Activated naive CD8-positive, alpha-beta T cell treated with anti-CD3 and anti-CD28 coated beads, Interleukin-2, amount 50 U/mL, for 24 hours (primary cell): ENCODE measurements at regions not wholly inside any gene's neighbourhood (a gene's known extent, or its start where the extent isn't known, plus 50 kb on each side); places are given as distances from the start of the nearest gene placed in this dataset.

Experiments used
- ATAC-seq: fragments of 150-1000 bp; cut with Tn5 transposase; one replicate; pipeline ENCODE4 v1.10.0; 2021
- DNase-seq: peaks from one replicate; pipeline ENCODE4 v3.0.0; 2021
- H3K27ac Mint-ChIP-seq: one replicate; pipeline ENCODE4 v1.8.0; 2021; ENCODE audit warnings: mild to moderate bottlenecking, mixed read lengths
- H3K27me3 Mint-ChIP-seq: one replicate; pipeline ENCODE4 v1.8.0; 2021; ENCODE audit warnings: mixed read lengths
- H3K36me3 Mint-ChIP-seq: one replicate; pipeline ENCODE4 v1.8.0; 2021; ENCODE audit warnings: low read depth, mixed read lengths
- H3K4me1 Mint-ChIP-seq: one replicate; pipeline ENCODE4 v1.8.0; 2021; ENCODE audit warnings: mixed read lengths
- H3K4me3 Mint-ChIP-seq: one replicate; pipeline ENCODE4 v1.8.0; 2021; ENCODE audit warnings: mild to moderate bottlenecking, moderate library complexity, mixed read lengths
- H3K9me3 Mint-ChIP-seq: one replicate; pipeline ENCODE4 v1.8.0; 2021; ENCODE audit warnings: mixed read lengths

GRCh38 chr13:87903553-87903952 is 232.4 kb downstream of the SLITRK5 start:
- DNase-seq (no peak), ATAC-seq (no peak)
- Mint-ChIP-seq H3K27ac (no peak overlapping the region), H3K4me3 (no peak overlapping the region), H3K36me3 (no peaks in the 10 kb centered on the region), H3K27me3 (no peaks in the 10 kb centered on the region), H3K9me3 (peaks cover 4% of the 10 kb centered on the region), H3K4me1 (no peaks in the 10 kb centered on the region)

DNA sequence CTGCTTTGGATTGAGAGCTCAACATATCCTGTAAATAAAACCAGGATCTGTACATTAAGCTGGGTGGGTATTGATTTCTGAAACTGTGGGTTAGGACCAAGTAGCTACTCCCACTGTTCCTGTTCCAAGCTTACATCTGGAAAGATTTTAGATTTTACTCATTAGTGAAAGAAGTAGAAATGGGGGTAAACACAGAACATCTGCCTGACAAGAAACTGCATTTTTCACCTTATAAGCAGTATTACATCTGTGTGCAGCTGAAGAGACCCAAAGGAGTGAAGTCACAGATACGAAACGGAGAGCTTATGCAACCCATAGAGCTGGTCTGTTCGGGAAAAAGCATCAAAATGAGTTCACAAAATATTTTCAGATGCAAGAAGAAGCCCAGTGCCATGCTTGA is 235.2 kb downstream of the SLITRK5 start:
- ATAC-seq (no peak), DNase-seq (no peak)
- no peaks in the 10 kb centered on the region for H3K27me3 Mint-ChIP-seq
- H3K27ac Mint-ChIP-seq = no peak overlapping the region
- no peak overlapping the region for H3K4me3 Mint-ChIP-seq
- H3K9me3 Mint-ChIP-seq = no peaks in the 10 kb centered on the region
- H3K36me3 Mint-ChIP-seq = no peaks in the 10 kb centered on the region
- no peaks in the 10 kb centered on the region for H3K4me1 Mint-ChIP-seq

- Mint-ChIP-seq H3K27ac (no peak overlapping the region), H3K4me1 (no peaks in the 10 kb centered on the region), H3K27me3 (no peaks in the 10 kb centered on the region), H3K4me3 (no peak overlapping the region), H3K36me3 (no peaks in the 10 kb centered on the region), H3K9me3 (no peaks in the 10 kb centered on the region)
- ATAC-seq (no peak), DNase-seq (no peak)
These were observed 236.0 kb downstream of the SLITRK5 start for GRCh38 chr13:87907202-87907601.

GRCh38 chr13:87919956-87920355 is 248.8 kb downstream of the SLITRK5 start:
- Mint-ChIP-seq H3K27ac (no peak overlapping the region), H3K4me3 (no peak overlapping the region), H3K4me1 (no peaks in the 10 kb centered on the region), H3K36me3 (no peaks in the 10 kb centered on the region), H3K27me3 (no peaks in the 10 kb centered on the region), H3K9me3 (peaks cover 20% of the 10 kb centered on the region)
- DNase-seq (no peak), ATAC-seq (no peak)

DNA sequence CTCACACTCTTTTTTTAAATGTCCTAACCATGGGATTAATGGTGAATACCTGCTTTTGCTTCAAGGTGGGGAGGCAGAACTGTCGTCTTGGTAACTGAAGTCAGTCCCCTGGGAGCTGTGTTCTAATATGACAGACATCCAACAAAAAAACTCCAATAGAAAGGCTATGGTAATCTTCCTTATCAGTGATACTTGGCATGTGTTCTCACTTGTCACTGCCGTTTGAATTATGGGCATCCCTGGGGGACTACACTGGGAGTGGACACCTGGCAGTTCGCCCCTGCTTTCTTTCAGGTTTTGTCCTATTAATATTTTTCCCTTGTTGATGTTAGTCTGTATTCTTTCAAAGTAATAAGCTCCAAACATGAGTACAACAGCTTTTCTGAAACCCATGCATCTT is 252.6 kb downstream of the SLITRK5 start:
- Mint-ChIP-seq H3K4me3 (no peak overlapping the region), H3K36me3 (no peaks in the 10 kb centered on the region), H3K27me3 (no peaks in the 10 kb centered on the region), H3K4me1 (no peaks in the 10 kb centered on the region), H3K27ac (no peak overlapping the region), H3K9me3 (peaks cover 22% of the 10 kb centered on the region)
- no peak for DNase-seq
- ATAC-seq = no peak

GRCh38 chr13:87925006-87925405 is 253.8 kb downstream of the SLITRK5 start:
- no peaks in the 10 kb centered on the region for H3K27me3 Mint-ChIP-seq
- no peaks in the 10 kb centered on the region for H3K36me3 Mint-ChIP-seq
- ATAC-seq = no peak
- H3K4me1 Mint-ChIP-seq = no peaks in the 10 kb centered on the region
- H3K9me3 Mint-ChIP-seq = peaks cover 20% of the 10 kb centered on the region
- H3K4me3 Mint-ChIP-seq = no peak overlapping the region
- DNase-seq = no peak
- H3K27ac Mint-ChIP-seq = no peak overlapping the region

DNA sequence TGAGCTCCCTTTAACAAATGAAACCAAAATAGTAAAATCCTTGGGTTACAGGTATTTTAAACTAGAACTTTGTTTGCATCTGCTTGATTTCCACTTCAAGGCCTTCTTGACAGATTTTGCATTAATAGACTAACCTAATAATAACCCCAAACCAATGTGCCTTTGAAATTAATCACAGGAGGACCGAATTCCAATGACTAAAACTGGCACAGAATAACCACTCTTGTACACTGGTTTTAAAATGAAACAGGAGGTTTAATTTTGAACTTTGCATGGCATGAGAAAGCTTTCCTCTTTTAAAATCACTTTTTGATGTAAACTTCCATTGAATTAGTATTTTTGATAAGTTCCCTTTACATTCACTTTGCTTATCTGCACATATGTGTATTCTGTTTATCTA is 269.6 kb downstream of the SLITRK5 start:
- Mint-ChIP-seq H3K4me3 (no peak overlapping the region), H3K36me3 (no peaks in the 10 kb centered on the region), H3K27ac (no peak overlapping the region), H3K27me3 (no peaks in the 10 kb centered on the region), H3K9me3 (no peaks in the 10 kb centered on the region), H3K4me1 (no peaks in the 10 kb centered on the region)
- DNase-seq (no peak), ATAC-seq (no peak)

DNA sequence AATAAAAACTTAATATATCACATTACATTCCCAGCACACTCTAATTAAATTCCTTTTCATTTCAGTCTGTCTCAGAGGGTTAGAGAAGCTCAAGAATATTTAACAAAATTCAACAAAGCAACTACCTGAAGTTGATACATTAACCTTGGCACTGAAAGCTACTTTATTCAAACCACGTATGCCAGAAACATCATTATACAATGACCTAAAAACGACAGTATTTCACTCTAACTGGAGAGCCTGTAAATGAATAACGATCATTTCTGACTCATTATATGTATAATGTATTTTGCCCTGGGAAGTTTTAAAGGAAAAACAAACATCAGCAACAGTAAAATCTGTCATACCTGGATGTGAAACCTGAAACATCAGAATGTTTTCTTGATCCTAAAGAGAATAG is 270.1 kb downstream of the SLITRK5 start:
- no peaks in the 10 kb centered on the region for H3K36me3 Mint-ChIP-seq
- DNase-seq (no peak), ATAC-seq (no peak)
- H3K9me3 Mint-ChIP-seq = no peaks in the 10 kb centered on the region
- H3K4me3 Mint-ChIP-seq = no peak overlapping the region
- H3K4me1 Mint-ChIP-seq = no peaks in the 10 kb centered on the region
- H3K27ac Mint-ChIP-seq = no peak overlapping the region
- H3K27me3 Mint-ChIP-seq = no peaks in the 10 kb centered on the region

GRCh38 chr13:87942205-87942604 is 271.0 kb downstream of the SLITRK5 start:
- H3K4me3 Mint-ChIP-seq = no peak overlapping the region
- no peak for ATAC-seq

GRCh38 chr13:87944038-87944437 is 272.9 kb downstream of the SLITRK5 start:
- no peaks in the 10 kb centered on the region for H3K36me3 Mint-ChIP-seq
- H3K27ac Mint-ChIP-seq = no peak overlapping the region
- no peak for DNase-seq
- ATAC-seq = no peak
- H3K9me3 Mint-ChIP-seq = no peaks in the 10 kb centered on the region
- no peaks in the 10 kb centered on the region for H3K4me1 Mint-ChIP-seq
- H3K4me3 Mint-ChIP-seq = no peak overlapping the region
- no peaks in the 10 kb centered on the region for H3K27me3 Mint-ChIP-seq

More at GRCh38 chr13:87942205-87942604, 271.0 kb downstream of the SLITRK5 start:
- H3K27me3 Mint-ChIP-seq = no peaks in the 10 kb centered on the region
- H3K36me3 Mint-ChIP-seq = no peaks in the 10 kb centered on the region
- no peaks in the 10 kb centered on the region for H3K4me1 Mint-ChIP-seq
- H3K9me3 Mint-ChIP-seq = no peaks in the 10 kb centered on the region
- no peak overlapping the region for H3K27ac Mint-ChIP-seq
- DNase-seq = no peak

- Mint-ChIP-seq H3K27me3 (no peaks in the 10 kb centered on the region), H3K27ac (no peak overlapping the region), H3K4me1 (no peaks in the 10 kb centered on the region), H3K9me3 (peaks cover 4% of the 10 kb centered on the region), H3K36me3 (no peaks in the 10 kb centered on the region), H3K4me3 (no peak overlapping the region)
- ATAC-seq = no peak
- DNase-seq = no peak
These were observed 281.2 kb downstream of the SLITRK5 start for GRCh38 chr13:87952377-87952776.

- Mint-ChIP-seq H3K27me3 (no peaks in the 10 kb centered on the region), H3K36me3 (no peaks in the 10 kb centered on the region), H3K27ac (no peak overlapping the region), H3K4me1 (no peaks in the 10 kb centered on the region), H3K9me3 (peaks cover 4% of the 10 kb centered on the region), H3K4me3 (no peak overlapping the region)
- no peak for ATAC-seq
- no peak for DNase-seq
These were observed 282.2 kb downstream of the SLITRK5 start for GRCh38 chr13:87953381-87953780.

- Mint-ChIP-seq H3K4me3 (no peak overlapping the region), H3K9me3 (peaks cover 4% of the 10 kb centered on the region), H3K27ac (no peak overlapping the region), H3K4me1 (no peaks in the 10 kb centered on the region), H3K36me3 (no peaks in the 10 kb centered on the region), H3K27me3 (no peaks in the 10 kb centered on the region)
- ATAC-seq (no peak), DNase-seq (no peak)
These were observed 282.9 kb downstream of the SLITRK5 start for GRCh38 chr13:87954091-87954490.

- no peaks in the 10 kb centered on the region for H3K36me3 Mint-ChIP-seq
- H3K4me1 Mint-ChIP-seq = no peaks in the 10 kb centered on the region
- no peak for DNase-seq
- H3K9me3 Mint-ChIP-seq = no peaks in the 10 kb centered on the region
- ATAC-seq = no peak
- H3K27ac Mint-ChIP-seq = no peak overlapping the region
- no peak overlapping the region for H3K4me3 Mint-ChIP-seq
- no peaks in the 10 kb centered on the region for H3K27me3 Mint-ChIP-seq
These were observed 290.4 kb downstream of the SLITRK5 start for GRCh38 chr13:87961546-87961945.

- Mint-ChIP-seq H3K9me3 (no peaks in the 10 kb centered on the region), H3K4me1 (no peaks in the 10 kb centered on the region), H3K27me3 (no peaks in the 10 kb centered on the region), H3K36me3 (no peaks in the 10 kb centered on the region), H3K27ac (no peak overlapping the region), H3K4me3 (no peak overlapping the region)
- DNase-seq = no peak
- ATAC-seq = no peak
These were observed 301.4 kb downstream of the SLITRK5 start for GRCh38 chr13:87972568-87972967.

DNA sequence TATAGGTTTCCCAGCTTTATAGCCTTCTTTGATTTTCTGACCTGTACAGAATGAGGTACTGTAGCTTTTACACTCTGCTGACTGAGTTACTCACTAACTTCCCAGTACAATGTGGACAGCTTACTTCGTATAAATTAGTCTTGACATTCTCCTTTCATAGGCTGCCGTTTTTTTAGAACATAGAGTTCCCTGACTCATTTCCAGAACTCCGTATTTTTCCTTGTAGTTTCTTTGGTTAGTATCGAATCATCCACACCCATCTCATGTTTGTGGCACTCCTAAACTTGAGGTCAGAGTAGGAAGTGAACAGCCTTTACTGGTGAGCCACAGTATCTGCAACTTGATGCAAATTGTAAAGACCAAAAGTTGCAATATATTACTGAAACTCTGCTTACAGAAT is 303.9 kb downstream of the SLITRK5 start:
- ATAC-seq (no peak), DNase-seq (no peak)
- Mint-ChIP-seq H3K27ac (no peak overlapping the region), H3K4me1 (no peaks in the 10 kb centered on the region), H3K9me3 (no peaks in the 10 kb centered on the region), H3K4me3 (no peak overlapping the region), H3K36me3 (no peaks in the 10 kb centered on the region), H3K27me3 (no peaks in the 10 kb centered on the region)
